ENCODE measurements at regions not wholly inside any gene's neighbourhood (a gene's known extent, or its start where the extent isn't known, plus 50 kb on each side); places are given as distances from the start of the nearest gene placed in this dataset.

DNA sequence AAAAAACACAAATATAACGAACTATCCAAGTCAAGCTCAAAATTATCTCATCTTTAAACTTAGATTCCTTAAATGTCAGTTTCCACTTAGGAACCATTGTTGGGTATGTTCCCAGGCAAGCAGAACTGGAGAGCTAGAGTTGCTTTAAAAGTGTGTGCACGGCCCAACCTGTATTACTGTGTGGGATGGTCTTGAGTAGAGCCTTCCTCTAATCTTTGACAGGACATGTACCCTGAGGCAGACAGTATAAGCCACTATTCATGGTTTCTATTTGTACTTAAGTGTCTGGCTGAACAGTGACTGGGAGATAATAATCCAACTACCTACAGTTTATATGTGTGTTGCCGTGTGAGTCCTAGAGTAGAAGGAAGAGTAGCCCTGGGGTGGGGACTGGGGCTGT is 239.7 kb downstream of the GPD2 start:
- no peak overlapping the region for H3K9ac ChIP-seq (ENCODE audit: low read length)
- TF ChIP-seq EZH2 (IDR thresholded peaks at IDR 0.05; ENCODE audit: borderline replicate concordance, insufficient read depth, low read depth, low read length, poor library complexity, severe bottlenecking), result no peak
- TF ChIP-seq, protein P1, sequence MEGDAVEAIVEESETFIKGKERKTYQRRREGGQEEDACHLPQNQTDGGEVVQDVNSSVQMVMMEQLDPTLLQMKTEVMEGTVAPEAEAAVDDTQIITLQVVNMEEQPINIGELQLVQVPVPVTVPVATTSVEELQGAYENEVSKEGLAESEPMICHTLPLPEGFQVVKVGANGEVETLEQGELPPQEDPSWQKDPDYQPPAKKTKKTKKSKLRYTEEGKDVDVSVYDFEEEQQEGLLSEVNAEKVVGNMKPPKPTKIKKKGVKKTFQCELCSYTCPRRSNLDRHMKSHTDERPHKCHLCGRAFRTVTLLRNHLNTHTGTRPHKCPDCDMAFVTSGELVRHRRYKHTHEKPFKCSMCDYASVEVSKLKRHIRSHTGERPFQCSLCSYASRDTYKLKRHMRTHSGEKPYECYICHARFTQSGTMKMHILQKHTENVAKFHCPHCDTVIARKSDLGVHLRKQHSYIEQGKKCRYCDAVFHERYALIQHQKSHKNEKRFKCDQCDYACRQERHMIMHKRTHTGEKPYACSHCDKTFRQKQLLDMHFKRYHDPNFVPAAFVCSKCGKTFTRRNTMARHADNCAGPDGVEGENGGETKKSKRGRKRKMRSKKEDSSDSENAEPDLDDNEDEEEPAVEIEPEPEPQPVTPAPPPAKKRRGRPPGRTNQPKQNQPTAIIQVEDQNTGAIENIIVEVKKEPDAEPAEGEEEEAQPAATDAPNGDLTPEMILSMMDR (IDR thresholded peaks at IDR 0.05), result no peak
- Mint-ChIP-seq H3K27ac (no peak overlapping the region), H3K4me1 (no peaks in the 10 kb centered on the region), H3K27me3 (peaks cover 9% of the 10 kb centered on the region), H3K9me3 (ENCODE audit: insufficient read depth) (no peaks in the 10 kb centered on the region), H3K4me3 (no peak overlapping the region)
- POLR2A ChIA-PET, result no interaction called here
- H3K4me1 ChIP-seq (ENCODE audit: control insufficient read depth in 2 of 2, insufficient read depth in 2 of 2, low read length in 2 of 2), result no peaks in the 10 kb centered on the region
- H3K4me3 ChIP-seq (ENCODE audit: control extremely low read depth in 1 of 5, extremely low read depth in 1 of 5, insufficient read depth in 1 of 5, low read depth in 2 of 5, low read length in 4 of 5), result no peak overlapping the region
- H3K4me2 ChIP-seq (replicated peaks; ENCODE audit: low read depth, low read length, poor library complexity, severe bottlenecking), result no peak overlapping the region
- H4K20me1 ChIP-seq (ENCODE audit: control insufficient read depth, insufficient read depth, low read length, poor library complexity, severe bottlenecking), result no peaks in the 10 kb centered on the region
- WGBS (ENCODE audit: insufficient coverage), result 100% methylated on average over 1 of the region's 3 CpGs
- DNase-seq (no peak), ATAC-seq (ENCODE audit: low read depth) (no peak)
- CTCF ChIA-PET, result no interaction called here
- no peak overlapping the region for H2AFZ ChIP-seq (ENCODE audit: insufficient read depth, low read depth, low read length, poor library complexity, severe bottlenecking)
- H3K9me3 ChIP-seq (ENCODE audit: control extremely low read depth in 1 of 3, control insufficient read depth in 2 of 3, insufficient read depth in 1 of 3, low read length in 2 of 3), result no peaks in the 10 kb centered on the region
- intact Hi-C loops (cut with micrococcal nuclease), result no loop called here
- H3K79me2 ChIP-seq (ENCODE audit: control insufficient read depth, insufficient read depth, low read length), result no peaks in the 10 kb centered on the region
- no peaks in the 10 kb centered on the region for H3K27me3 ChIP-seq (replicated peaks in 1 of 4; ENCODE audit: control extremely low read depth in 1 of 4, control insufficient read depth in 3 of 4, insufficient read depth in 4 of 4, low read length in 3 of 4)
- H3K27ac ChIP-seq (ENCODE audit: low read length in 2 of 2), result no peak overlapping the region
- H3K36me3 ChIP-seq (replicated peaks in 1 of 2; ENCODE audit: control extremely low read depth in 1 of 2, control insufficient read depth in 1 of 2, extremely low read depth in 1 of 2, insufficient read depth in 2 of 2, low read length in 1 of 2), result no peaks in the 10 kb centered on the region

DNA sequence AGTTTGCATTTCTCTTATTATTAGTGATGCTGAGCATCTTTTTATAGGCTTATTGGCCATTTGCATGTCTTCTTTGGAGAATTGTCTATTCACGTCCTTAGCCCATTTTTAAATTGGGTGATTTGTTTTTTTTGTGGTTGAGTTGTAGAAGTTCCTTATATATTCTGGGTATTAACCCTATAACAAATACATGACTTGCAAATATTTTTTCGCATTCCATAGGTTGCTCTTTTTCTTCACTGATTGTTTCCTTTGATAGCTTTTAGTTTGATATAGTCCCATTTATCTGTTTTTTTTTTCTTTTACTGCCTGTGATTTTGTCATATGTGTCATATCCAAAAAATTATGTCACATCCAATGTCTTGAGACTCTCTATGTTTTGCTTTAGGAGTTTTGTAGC is 243.6 kb downstream of the GPD2 start:
- no peaks in the 10 kb centered on the region for H3K36me3 ChIP-seq (replicated peaks in 1 of 2; ENCODE audit: control extremely low read depth in 1 of 2, control insufficient read depth in 1 of 2, extremely low read depth in 1 of 2, insufficient read depth in 2 of 2, low read length in 1 of 2)
- H3K4me2 ChIP-seq (replicated peaks; ENCODE audit: low read depth, low read length, poor library complexity, severe bottlenecking), result no peak overlapping the region
- TF ChIP-seq EZH2 (IDR thresholded peaks at IDR 0.05; ENCODE audit: borderline replicate concordance, insufficient read depth, low read depth, low read length, poor library complexity, severe bottlenecking), result no peak
- TF ChIP-seq, protein P1 (IDR thresholded peaks at IDR 0.05), result no peak
- CTCF ChIA-PET, result no interaction called here
- H3K4me3 ChIP-seq (ENCODE audit: control extremely low read depth in 1 of 5, extremely low read depth in 1 of 5, insufficient read depth in 1 of 5, low read depth in 2 of 5, low read length in 4 of 5), result no peak overlapping the region
- no peaks in the 10 kb centered on the region for H4K20me1 ChIP-seq (ENCODE audit: control insufficient read depth, insufficient read depth, low read length, poor library complexity, severe bottlenecking)
- Mint-ChIP-seq H3K27ac (no peak overlapping the region), H3K27me3 (no peaks in the 10 kb centered on the region), H3K4me3 (no peak overlapping the region), H3K4me1 (no peaks in the 10 kb centered on the region), H3K9me3 (ENCODE audit: insufficient read depth) (no peaks in the 10 kb centered on the region)
- no peak overlapping the region for H2AFZ ChIP-seq (ENCODE audit: insufficient read depth, low read depth, low read length, poor library complexity, severe bottlenecking)
- no peak for ATAC-seq (ENCODE audit: low read depth)
- H3K4me1 ChIP-seq (ENCODE audit: control insufficient read depth in 2 of 2, insufficient read depth in 2 of 2, low read length in 2 of 2), result no peaks in the 10 kb centered on the region
- POLR2A ChIA-PET, result no interaction called here
- H3K9ac ChIP-seq (ENCODE audit: low read length), result no peak overlapping the region
- H3K79me2 ChIP-seq (ENCODE audit: control insufficient read depth, insufficient read depth, low read length), result no peaks in the 10 kb centered on the region
- no peaks in the 10 kb centered on the region for H3K9me3 ChIP-seq (ENCODE audit: control extremely low read depth in 1 of 3, control insufficient read depth in 2 of 3, insufficient read depth in 1 of 3, low read length in 2 of 3)
- no CpG with 5 or more reads among the region's 2 CpGs for whole genome bisulfite sequencing (ENCODE audit: insufficient coverage)
- no peak for DNase-seq
- H3K27ac ChIP-seq (ENCODE audit: low read length in 2 of 2), result no peak overlapping the region
- no peaks in the 10 kb centered on the region for H3K27me3 ChIP-seq (replicated peaks in 1 of 4; ENCODE audit: control extremely low read depth in 1 of 4, control insufficient read depth in 3 of 4, insufficient read depth in 4 of 4, low read length in 3 of 4)
- intact Hi-C loops (cut with micrococcal nuclease), result no loop called here

Measured in B cell (primary cell).